Common myeloid progenitor, CD34-positive (primary cell): ENCODE measurements at regions not wholly inside any gene's neighbourhood (a gene's known extent, or its start where the extent isn't known, plus 50 kb on each side); places are given as distances from the start of the nearest gene placed in this dataset.

Source experiments
- CTCF ChIA-PET: fragments of 350-600 bp; sonication (Branson Sonifier 250); formaldehyde crosslinking; loops from one replicate; lab custom pipeline; 2021; ENCODE audit warnings: antibody characterized with exemption; lab: Charles Lee
- POLR2A ChIA-PET: fragments of 350-600 bp; sonication (Branson Sonifier 250); formaldehyde crosslinking; loops from one replicate; lab custom pipeline; 2021; ENCODE audit warnings: antibody characterized with exemption; lab: Charles Lee
- DNase-seq, 3 donors: peaks; one replicate each; pipeline versions ENCODE4 v3.0.0 to v3.0.0-alpha.2; 2013
- H3K27ac ChIP-seq, 2 experiments: 1 replicate in 1 of 2; 2 replicates in 1 of 2; pipeline ENCODE4 v1.7.0; 2013; ENCODE audit warnings: inconsistent platforms in 2 of 2, low read length in 2 of 2, mild to moderate bottlenecking in 2 of 2, low read depth in 1 of 2, moderate library complexity in 1 of 2; ENCODE audit not compliant: severe bottlenecking in 2 of 2, insufficient read depth in 1 of 2, poor library complexity in 1 of 2
- H3K27me3 ChIP-seq, 5 experiments: replicated peaks in 2 of 5; 1 replicate in 3 of 5; 2 replicates in 2 of 5; pipeline versions ENCODE4 v1.6.1 to v1.7.0; 2013; ENCODE audit warnings: low read length in 4 of 5, mild to moderate bottlenecking in 2 of 5, moderate library complexity in 2 of 5, inconsistent platforms in 1 of 5; ENCODE audit not compliant: insufficient read depth in 5 of 5, control insufficient read depth in 4 of 5
- H3K36me3 ChIP-seq, 4 experiments: 1 replicate in 2 of 4; 2 replicates in 2 of 4; pipeline versions ENCODE4 v1.6.1 to v1.7.0; 2013; ENCODE audit warnings: low read length in 3 of 4, control low read depth in 1 of 4, mild to moderate bottlenecking in 1 of 4; ENCODE audit not compliant: control insufficient read depth in 4 of 4, insufficient read depth in 4 of 4
- H3K4me1 ChIP-seq, 4 experiments: 1 replicate in 3 of 4; 2 replicates in 1 of 4; pipeline versions ENCODE4 v1.6.1 to v1.7.1; 2013; ENCODE audit warnings: low read length in 3 of 4, mild to moderate bottlenecking in 3 of 4, control low read depth in 1 of 4, inconsistent platforms in 1 of 4, moderate library complexity in 1 of 4; ENCODE audit not compliant: control insufficient read depth in 4 of 4, insufficient read depth in 4 of 4; ENCODE audit errors: control extremely low read depth in 1 of 4
- H3K4me3 ChIP-seq, 7 experiments: 1 replicate in 4 of 7; 2 replicates in 3 of 7; pipeline versions ENCODE4 v1.5.1 to v1.7.0; 2013; ENCODE audit warnings: mild to moderate bottlenecking in 7 of 7, low read length in 6 of 7, moderate library complexity in 6 of 7, inconsistent platforms in 2 of 7, low read depth in 2 of 7, control low read depth in 1 of 7; ENCODE audit not compliant: insufficient read depth in 4 of 7, control insufficient read depth in 1 of 7; ENCODE audit errors: extremely low read depth in 1 of 7
- H3K9me3 ChIP-seq, 5 experiments: 1 replicate in 4 of 5; 2 replicates in 1 of 5; pipeline versions ENCODE4 v1.6.1 to v1.7.1; 2013; ENCODE audit warnings: low read length in 4 of 5, mild to moderate bottlenecking in 2 of 5, inconsistent platforms in 1 of 5, low read depth in 1 of 5, moderate library complexity in 1 of 5; ENCODE audit not compliant: control insufficient read depth in 4 of 5, insufficient read depth in 2 of 5; ENCODE audit errors: control extremely low read depth in 1 of 5
- WGBS: methylation state at CpG from one replicate; pipeline ENCODE4 v1.1.5; 2013; ENCODE audit not compliant: insufficient coverage; 5-methylcytosine and 5-hydroxymethylcytosine counted together

- WGBS = 64% methylated on average over 2 of the region's 3 CpGs
- CTCF ChIA-PET = no interaction called here
These were observed 397.1 kb upstream of the FAM241A start for GRCh38 chr4:111748157-111748556.

GRCh38 chr4:111754003-111754402, 391.3 kb upstream of the FAM241A start:
- DNase-seq = no peak
- H3K36me3 ChIP-seq = no peaks in the 10 kb centered on the region
- no peak overlapping the region for H3K27ac ChIP-seq
- CTCF ChIA-PET = no interaction called here
- no peak overlapping the region for H3K4me3 ChIP-seq
- H3K27me3 ChIP-seq = peaks cover 0 to 2% (median 0%) of the 10 kb centered on the region in 5 experiments
- no peaks in the 10 kb centered on the region for H3K9me3 ChIP-seq
- POLR2A ChIA-PET = no interaction called here
- no peaks in the 10 kb centered on the region for H3K4me1 ChIP-seq
- WGBS = no CpG with 5 or more reads among the region's 1 CpG

More at GRCh38 chr4:111748157-111748556, 397.1 kb upstream of the FAM241A start:
- Histone ChIP-seq H3K4me3 (no peak overlapping the region), H3K27ac (no peak overlapping the region), H3K36me3 (no peaks in the 10 kb centered on the region), H3K9me3 (no peaks in the 10 kb centered on the region), H3K4me1 (no peaks in the 10 kb centered on the region), H3K27me3 (peaks cover 0 to 2% (median 0%) of the 10 kb centered on the region in 5 experiments)
- POLR2A ChIA-PET = no interaction called here
- DNase-seq = no peak

- Histone ChIP-seq H3K36me3 (no peaks in the 10 kb centered on the region), H3K27ac (no peak overlapping the region), H3K4me1 (no peaks in the 10 kb centered on the region), H3K4me3 (no peak overlapping the region), H3K9me3 (no peaks in the 10 kb centered on the region), H3K27me3 (peaks cover 0 to 2% (median 0%) of the 10 kb centered on the region in 5 experiments)
- ChIA-PET CTCF (no interaction called here), POLR2A (no interaction called here)
- DNase-seq = no peak
- WGBS = 97% methylated on average over 7 of the region's 10 CpGs
These were observed 389.7 kb upstream of the FAM241A start for GRCh38 chr4:111755571-111755970.

GRCh38 chr4:111761531-111761930, 383.7 kb upstream of the FAM241A start:
- H3K4me3 ChIP-seq = no peak overlapping the region
- H3K4me1 ChIP-seq = no peaks in the 10 kb centered on the region
- 0% methylated on average over 2 of the region's 4 CpGs for WGBS
- H3K9me3 ChIP-seq = no peaks in the 10 kb centered on the region
- no peaks in the 10 kb centered on the region for H3K27me3 ChIP-seq
- CTCF ChIA-PET = no interaction called here
- H3K27ac ChIP-seq = no peak overlapping the region
- POLR2A ChIA-PET = no interaction called here
- DNase-seq = no peak
- no peaks in the 10 kb centered on the region for H3K36me3 ChIP-seq

- Histone ChIP-seq H3K27me3 (no peaks in the 10 kb centered on the region), H3K9me3 (peaks cover 0 to 4% (median 0%) of the 10 kb centered on the region in 5 experiments), H3K4me1 (no peaks in the 10 kb centered on the region), H3K36me3 (no peaks in the 10 kb centered on the region), H3K27ac (no peak overlapping the region), H3K4me3 (no peak overlapping the region)
- WGBS = 88% methylated on average over 4 of the region's 8 CpGs
- ChIA-PET CTCF (no interaction called here), POLR2A (no interaction called here)
- DNase-seq = no peak
These were observed 374.7 kb upstream of the FAM241A start for GRCh38 chr4:111770514-111770913.

GRCh38 chr4:111773858-111774257, 371.4 kb upstream of the FAM241A start:
- DNase-seq = no peak
- H3K36me3 ChIP-seq = no peaks in the 10 kb centered on the region
- ChIA-PET CTCF (no interaction called here), POLR2A (no interaction called here)
- H3K9me3 ChIP-seq = peaks cover 0 to 4% (median 0%) of the 10 kb centered on the region in 5 experiments
- no peak overlapping the region for H3K27ac ChIP-seq
- H3K4me1 ChIP-seq = no peaks in the 10 kb centered on the region
- 100% methylated on average over 3 of the region's 3 CpGs for WGBS
- H3K4me3 ChIP-seq = no peak overlapping the region
- H3K27me3 ChIP-seq = no peaks in the 10 kb centered on the region

GRCh38 chr4:111775556-111776297, 369.5 kb upstream of the FAM241A start:
- no peak overlapping the region for H3K27ac ChIP-seq
- ChIA-PET POLR2A (no interaction called here), CTCF (no interaction called here)
- no peaks in the 10 kb centered on the region for H3K27me3 ChIP-seq
- no peaks in the 10 kb centered on the region for H3K4me1 ChIP-seq
- no peak overlapping the region for H3K4me3 ChIP-seq
- 78% methylated on average over 3 of the region's 4 CpGs for WGBS
- no peaks in the 10 kb centered on the region for H3K36me3 ChIP-seq
- no peaks in the 10 kb centered on the region for H3K9me3 ChIP-seq
- no peak for DNase-seq
